Mesodermal cell (in vitro differentiated cells): ENCODE measurements at regions not wholly inside any gene's neighbourhood (a gene's known extent, or its start where the extent isn't known, plus 50 kb on each side); places are given as distances from the start of the nearest gene placed in this dataset.

ENCODE experiments used
- H3K27ac ChIP-seq: 2 replicates; pipeline ENCODE4 v1.7.0; 2013; ENCODE audit warnings: mild to moderate bottlenecking, low read depth, low read length, moderate library complexity; ENCODE audit not compliant: severe bottlenecking
- H3K36me3 ChIP-seq: 2 replicates; pipeline ENCODE4 v1.7.1; 2013; ENCODE audit warnings: mild to moderate bottlenecking, low read length, moderate library complexity; ENCODE audit not compliant: control insufficient read depth, insufficient read depth
- H3K4me1 ChIP-seq: one replicate; pipeline ENCODE4 v1.7.1; 2013; ENCODE audit warnings: mild to moderate bottlenecking, low read length; ENCODE audit not compliant: insufficient read depth, control insufficient read depth, poor library complexity, severe bottlenecking
- H3K4me3 ChIP-seq: 2 replicates; pipeline ENCODE4 v1.7.0; 2013; ENCODE audit warnings: low read length, control low read depth, mild to moderate bottlenecking; ENCODE audit not compliant: insufficient read depth, poor library complexity, severe bottlenecking; ENCODE audit errors: extremely low read depth
- H3K9me3 ChIP-seq: 2 replicates; pipeline ENCODE4 v1.7.1; 2013; ENCODE audit warnings: mild to moderate bottlenecking, low read length, moderate library complexity; ENCODE audit not compliant: control insufficient read depth
- WGBS, 2 experiments: methylation state at CpG; one replicate each; pipeline ENCODE4 v1.1.5; 2013; ENCODE audit warnings: missing lambda C conversion rate in 2 of 2; ENCODE audit not compliant: insufficient coverage in 2 of 2; 5-methylcytosine and 5-hydroxymethylcytosine counted together

- Histone ChIP-seq H3K27ac (no peak overlapping the region), H3K36me3 (no peaks in the 10 kb centered on the region), H3K4me1 (no peaks in the 10 kb centered on the region), H3K9me3 (peaks cover 4% of the 10 kb centered on the region), H3K4me3 (no peak overlapping the region)
- WGBS, 2 experiments = 92 to 100% methylated on average over 3 to 9 of the region's 10 CpGs
Observed at GRCh38 chr16:86030116-86030515, 131.2 kb downstream of the IRF8 start.

- 89 to 100% methylated on average over 1 of the region's 5 CpGs for WGBS, 2 experiments
- Histone ChIP-seq H3K4me1 (no peaks in the 10 kb centered on the region), H3K27ac (no peak overlapping the region), H3K4me3 (no peak overlapping the region), H3K36me3 (no peaks in the 10 kb centered on the region), H3K9me3 (peaks cover 4% of the 10 kb centered on the region)
Observed at GRCh38 chr16:86031141-86031678, 132.2 kb downstream of the IRF8 start.

- Histone ChIP-seq H3K9me3 (peaks cover 4% of the 10 kb centered on the region), H3K36me3 (no peaks in the 10 kb centered on the region), H3K4me1 (no peaks in the 10 kb centered on the region), H3K27ac (no peak overlapping the region), H3K4me3 (no peak overlapping the region)
- 34 to 36% methylated on average over 18 to 19 of the region's 19 CpGs for WGBS, 2 experiments
Observed at GRCh38 chr16:86033016-86033474, 134.1 kb downstream of the IRF8 start.

GRCh38 chr16:86033971-86034370 lies 135.0 kb downstream of the IRF8 start:
- H3K4me3 ChIP-seq = no peak overlapping the region
- no peak overlapping the region for H3K27ac ChIP-seq
- peaks cover 4% of the 10 kb centered on the region for H3K9me3 ChIP-seq
- 96 to 100% methylated on average over 2 to 3 of the region's 4 CpGs for WGBS, 2 experiments
- no peaks in the 10 kb centered on the region for H3K36me3 ChIP-seq
- H3K4me1 ChIP-seq = no peaks in the 10 kb centered on the region

- H3K27ac ChIP-seq = no peak overlapping the region
- peaks cover 4% of the 10 kb centered on the region for H3K9me3 ChIP-seq
- 71 to 75% methylated on average over 12 of the region's 12 CpGs for WGBS, 2 experiments
- no peaks in the 10 kb centered on the region for H3K36me3 ChIP-seq
- no peak overlapping the region for H3K4me3 ChIP-seq
- no peaks in the 10 kb centered on the region for H3K4me1 ChIP-seq
Observed at GRCh38 chr16:86034421-86034919, 135.5 kb downstream of the IRF8 start.

GRCh38 chr16:86035906-86036305 lies 136.9 kb downstream of the IRF8 start:
- no peak overlapping the region for H3K27ac ChIP-seq
- H3K9me3 ChIP-seq = peaks cover 4% of the 10 kb centered on the region
- WGBS, 2 experiments = 94 to 96% methylated on average over 13 of the region's 13 CpGs
- H3K4me1 ChIP-seq = no peaks in the 10 kb centered on the region
- no peaks in the 10 kb centered on the region for H3K36me3 ChIP-seq
- no peak overlapping the region for H3K4me3 ChIP-seq

GRCh38 chr16:86037999-86038925 lies 139.3 kb downstream of the IRF8 start:
- Histone ChIP-seq H3K27ac (no peak overlapping the region), H3K4me1 (no peaks in the 10 kb centered on the region), H3K9me3 (no peaks in the 10 kb centered on the region), H3K36me3 (no peaks in the 10 kb centered on the region), H3K4me3 (no peak overlapping the region)
- WGBS, 2 experiments = 90 to 91% methylated on average over 17 to 20 of the region's 23 CpGs

GRCh38 chr16:86038926-86039310 lies 140.0 kb downstream of the IRF8 start:
- H3K4me1 ChIP-seq = no peaks in the 10 kb centered on the region
- no peak overlapping the region for H3K4me3 ChIP-seq
- no peak overlapping the region for H3K27ac ChIP-seq
- no peaks in the 10 kb centered on the region for H3K9me3 ChIP-seq
- H3K36me3 ChIP-seq = no peaks in the 10 kb centered on the region
- WGBS, 2 experiments = 89 to 93% methylated on average over 11 to 12 of the region's 13 CpGs

GRCh38 chr16:86039606-86040005 lies 140.6 kb downstream of the IRF8 start:
- no peak overlapping the region for H3K4me3 ChIP-seq
- 92 to 97% methylated on average over 9 to 12 of the region's 12 CpGs for WGBS, 2 experiments
- H3K36me3 ChIP-seq = no peaks in the 10 kb centered on the region
- no peak overlapping the region for H3K27ac ChIP-seq
- H3K4me1 ChIP-seq = no peaks in the 10 kb centered on the region
- H3K9me3 ChIP-seq = no peaks in the 10 kb centered on the region

GRCh38 chr16:86040496-86040895 lies 141.5 kb downstream of the IRF8 start:
- Histone ChIP-seq H3K36me3 (no peaks in the 10 kb centered on the region), H3K4me3 (no peak overlapping the region), H3K9me3 (no peaks in the 10 kb centered on the region), H3K27ac (no peak overlapping the region), H3K4me1 (no peaks in the 10 kb centered on the region)
- 90 to 91% methylated on average over 8 to 17 of the region's 17 CpGs for WGBS, 2 experiments

- Histone ChIP-seq H3K4me3 (no peak overlapping the region), H3K36me3 (no peaks in the 10 kb centered on the region), H3K27ac (no peak overlapping the region), H3K4me1 (peaks cover 4% of the 10 kb centered on the region), H3K9me3 (no peaks in the 10 kb centered on the region)
- 84 to 94% methylated on average over 9 to 10 of the region's 11 CpGs for WGBS, 2 experiments
Observed at GRCh38 chr16:86041215-86041614, 142.3 kb downstream of the IRF8 start.
